HUDEP-2 (cell line): ENCODE measurements at regions not wholly inside any gene's neighbourhood (a gene's known extent, or its start where the extent isn't known, plus 50 kb on each side); places are given as distances from the start of the nearest gene placed in this dataset.

Source experiments
- DNase-seq, 76 experiments: peaks; one replicate each; lab custom pipeline; 2025; ENCODE audit not compliant: unreplicated experiment in 76 of 76; lab: John Stamatoyannopoulos, UW

DNA sequence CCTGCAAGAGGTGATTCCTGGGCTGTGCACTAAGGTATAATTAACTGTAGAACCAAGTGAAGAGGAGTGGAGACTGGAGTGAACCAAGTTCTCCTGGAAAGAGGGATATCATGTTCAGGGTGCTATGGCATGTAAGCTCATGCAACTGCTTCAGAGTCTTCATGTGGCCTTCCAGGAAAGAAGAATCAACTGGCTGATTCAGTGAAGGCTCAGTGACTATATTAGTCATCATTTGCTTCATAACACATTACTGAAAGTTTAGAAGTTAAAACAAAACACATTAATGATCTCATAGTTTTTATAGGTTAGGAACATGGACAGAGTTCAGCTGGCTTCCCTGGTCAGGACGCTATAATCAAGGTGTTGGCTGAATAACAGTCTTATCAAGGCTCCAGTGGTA, 1200.8 kb upstream of the GYPC start:
- no peak for DNase-seq

- DNase-seq: no peak
These were observed 1199.1 kb upstream of the GYPC start for GRCh38 chr2:125456693-125457363.

- peak in 4 of 76 experiments; percentile 1 to 18 (median 2) for DNase-seq
These were observed 1184.0 kb upstream of the GYPC start for GRCh38 chr2:125471963-125472362.

- no peak for DNase-seq
These were observed 1176.8 kb upstream of the GYPC start for GRCh38 chr2:125479143-125479636.

GRCh38 chr2:125490308-125490707, 1165.7 kb upstream of the GYPC start:
- DNase-seq: no peak

- no peak for DNase-seq
These were observed 1164.3 kb upstream of the GYPC start for GRCh38 chr2:125491663-125492062.

- no peak for DNase-seq
These were observed 1143.6 kb upstream of the GYPC start for GRCh38 chr2:125512313-125512712.

GRCh38 chr2:125516496-125517109, 1139.4 kb upstream of the GYPC start:
- DNase-seq: peak in 21 of 76 experiments; percentile 0 to 44 (median 5)

DNA sequence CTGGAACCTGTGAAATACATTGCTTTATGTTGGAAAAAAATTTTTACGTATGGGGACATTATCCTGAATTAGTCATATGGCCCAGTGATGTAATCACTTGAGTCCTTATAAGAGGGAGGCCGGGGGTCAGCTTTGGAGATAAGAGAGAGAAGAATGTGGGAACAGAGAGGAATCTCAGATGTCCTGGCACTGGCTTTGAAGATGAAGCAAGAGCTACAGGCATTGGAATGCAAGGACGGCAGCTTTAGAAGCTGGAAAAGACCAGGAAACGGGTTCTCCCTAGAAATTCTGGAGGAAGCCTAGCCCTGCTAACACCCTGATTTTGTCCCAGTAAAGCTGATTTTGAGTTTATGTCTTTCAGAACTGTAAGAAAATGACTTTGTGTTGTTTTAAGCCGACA, 1129.9 kb upstream of the GYPC start:
- DNase-seq: no peak

DNA sequence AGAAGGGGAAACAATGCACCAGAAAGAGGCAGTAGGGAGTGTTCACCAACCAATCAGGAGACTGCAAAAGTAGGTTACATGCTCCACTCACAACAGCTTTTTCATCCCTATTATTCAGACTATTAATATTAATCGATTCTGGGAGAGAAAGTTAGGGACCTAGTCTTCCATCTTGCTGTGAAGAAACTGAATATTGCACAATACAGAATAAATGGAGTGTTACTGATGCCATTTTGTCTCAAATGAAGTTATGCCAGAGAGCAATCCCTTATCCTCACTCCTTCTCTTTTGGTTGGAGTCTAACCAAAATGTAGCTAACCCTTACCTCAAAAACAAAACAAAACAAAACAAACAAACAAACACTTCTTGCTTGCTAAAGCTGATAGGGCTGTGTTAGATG, 1120.9 kb upstream of the GYPC start:
- no peak for DNase-seq

- no peak for DNase-seq
These were observed 1111.9 kb upstream of the GYPC start for GRCh38 chr2:125543968-125544514.

- no peak for DNase-seq
These were observed 1102.2 kb upstream of the GYPC start for GRCh38 chr2:125553768-125554167.

DNA sequence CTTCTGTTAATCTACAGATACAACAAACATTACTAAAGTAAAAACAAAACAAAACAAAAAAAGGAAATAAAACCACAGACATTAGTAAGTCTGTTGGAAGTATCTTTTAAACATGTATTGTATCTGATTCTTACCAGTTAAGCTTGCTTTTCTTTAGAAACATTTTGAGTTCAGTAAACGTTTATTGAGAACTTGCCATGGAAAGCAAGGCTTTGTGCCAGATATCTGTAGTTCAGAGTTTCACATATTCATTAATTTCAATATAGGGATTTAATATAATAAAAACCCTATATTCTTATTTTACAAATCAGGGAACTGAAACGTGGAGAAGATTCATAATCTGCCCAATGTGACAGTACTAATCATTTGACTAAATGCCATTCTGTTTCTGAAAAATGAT, 1101.0 kb upstream of the GYPC start:
- DNase-seq: no peak

- DNase-seq: no peak
These were observed 1096.8 kb upstream of the GYPC start for GRCh38 chr2:125559186-125559585.

GRCh38 chr2:125560855-125561254, 1095.1 kb upstream of the GYPC start:
- DNase-seq: no peak

DNA sequence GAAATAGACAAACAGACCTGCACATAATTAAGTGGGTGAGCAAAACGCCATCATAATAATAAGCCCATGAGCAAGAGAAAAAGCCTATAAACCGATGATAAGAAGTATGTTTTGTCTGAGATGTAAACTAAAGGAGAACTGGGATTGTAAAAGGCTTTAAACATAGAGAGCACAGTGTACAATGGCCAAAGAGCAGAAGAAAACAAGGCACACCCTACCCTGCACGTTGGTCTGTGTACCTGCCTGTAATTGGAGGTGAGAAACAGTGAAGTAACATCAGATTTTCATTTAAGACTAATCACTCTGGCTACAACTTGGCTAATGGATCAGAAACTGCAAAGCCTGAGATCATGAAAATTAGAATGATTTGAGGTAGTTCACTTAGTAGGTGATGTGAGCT, 1094.7 kb upstream of the GYPC start:
- DNase-seq: no peak

- no peak for DNase-seq
These were observed 1093.0 kb upstream of the GYPC start for GRCh38 chr2:125562924-125563323.

DNA sequence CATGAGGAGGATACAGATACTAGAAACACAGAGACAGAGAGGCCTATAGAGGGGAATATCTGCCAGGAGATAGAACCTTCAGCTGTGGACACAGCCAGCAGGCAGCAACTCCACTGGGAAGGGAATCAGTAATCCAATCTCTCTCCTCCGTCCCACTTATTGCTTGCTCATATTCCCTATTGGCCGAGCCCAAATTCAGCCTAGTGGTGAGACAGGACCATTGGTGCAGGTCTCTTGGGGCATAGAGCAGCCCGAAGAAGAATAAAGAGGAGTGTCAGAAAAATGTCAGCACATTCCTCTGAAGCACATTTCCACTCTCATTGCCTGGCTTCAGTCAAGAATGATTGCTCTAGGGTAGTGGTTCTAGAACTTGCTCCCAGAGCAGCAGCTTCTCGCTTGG, 1091.5 kb upstream of the GYPC start:
- DNase-seq: no peak

DNA sequence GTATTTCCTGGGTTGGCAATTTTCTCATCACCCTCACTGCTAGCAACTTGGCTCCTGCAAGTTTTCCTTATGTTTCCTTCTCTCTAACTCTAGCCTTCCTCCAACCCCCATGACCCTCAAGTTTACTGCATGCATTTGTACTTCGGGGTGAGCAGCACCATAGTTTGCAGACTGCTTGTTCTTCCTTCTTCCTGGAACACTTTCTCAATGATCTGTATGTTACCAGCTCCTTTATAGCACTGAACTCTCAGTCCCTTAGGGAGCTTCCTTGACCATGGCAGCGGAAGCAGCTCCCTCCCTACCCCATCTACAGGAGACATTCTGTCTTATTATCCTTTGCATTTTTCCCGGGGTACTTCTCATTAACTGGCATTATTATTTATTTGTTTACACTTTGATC, 1089.5 kb upstream of the GYPC start:
- no peak for DNase-seq

GRCh38 chr2:125567100-125567499, 1088.9 kb upstream of the GYPC start:
- DNase-seq: no peak

- DNase-seq: no peak
These were observed 1083.3 kb upstream of the GYPC start for GRCh38 chr2:125572660-125573059.

DNA sequence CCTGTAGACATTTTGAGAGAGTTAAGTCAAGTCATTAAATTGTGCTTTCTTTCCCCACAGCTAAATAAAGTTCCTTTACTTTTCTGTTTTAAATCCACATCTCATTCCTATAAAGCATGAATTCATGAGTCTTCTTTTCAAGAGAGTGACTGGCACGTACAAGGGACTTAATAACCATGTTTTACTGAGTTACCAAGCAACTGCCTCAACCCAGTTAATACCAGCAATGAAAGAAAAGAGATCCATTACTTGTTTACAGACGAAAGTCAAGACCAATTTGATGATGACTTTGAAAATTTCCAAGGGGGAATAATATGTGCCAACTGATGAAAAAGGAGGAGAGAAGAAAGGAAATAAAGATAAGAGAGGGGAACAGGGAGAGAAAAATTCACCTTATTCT, 1082.5 kb upstream of the GYPC start:
- DNase-seq: no peak
